ENCODE measurements at regions not wholly inside any gene's neighbourhood (a gene's known extent, or its start where the extent isn't known, plus 50 kb on each side); places are given as distances from the start of the nearest gene placed in this dataset.
"Not testable (repeated sequence)": the region's sequence is repeated elsewhere in the genome, so short reads cannot be mapped to it uniquely, and the experiment has no call there.

GRCh38 chr14:105614987-105615386 is 88.6 kb downstream of the TMEM121 start:
- not testable (repeated sequence) for H3K27ac ChIP-seq, H3K36me3 ChIP-seq, H3K9me3 ChIP-seq, H3K27me3 ChIP-seq, H3K4me3 ChIP-seq, H3K4me1 ChIP-seq, DNase-seq, ATAC-seq
- WGBS, 4 donors = 44 to 81% (median 67%) methylated on average over 1 to 3 of the region's 4 CpGs; no CpG with 5 or more reads in 1 of the 4 donors
- intact Hi-C loops (cut with DNase I) = loop anchor here in 4 of 10 donors (5.0 to 10.0 kb wide), 2 partner anchors 120 to 147 kb away; no protein-coding TSS in a partner anchor

GRCh38 chr14:105615986-105616801 is 89.8 kb downstream of the TMEM121 start:
- not testable (repeated sequence) for H3K9me3 ChIP-seq, H3K36me3 ChIP-seq, H3K4me1 ChIP-seq, H3K4me3 ChIP-seq, H3K27me3 ChIP-seq, H3K27ac ChIP-seq
- DNase-seq (peak in 1 of 5 donors; percentile 67), ATAC-seq (peak in 3 of 4 donors; percentile 28 to 58 (median 51))
- WGBS, 4 donors = 74 to 77% (median 75%) methylated on average over 21 to 24 of the region's 24 CpGs
- intact Hi-C loops (cut with DNase I) = loop anchor here in 6 of 10 donors (2.0 to 10.0 kb wide), 4 partner anchors 17 to 146 kb away; no protein-coding TSS in a partner anchor

- WGBS, 4 donors = 59 to 67% (median 64%) methylated on average over 8 of the region's 8 CpGs
- Histone ChIP-seq H3K4me3 (no peak overlapping the region), H3K27me3 (peaks cover 0 to 8% (median 0%) of the 10 kb centered on the region in 9 donors), H3K4me1 (no peaks in the 10 kb centered on the region), H3K36me3 (no peaks in the 10 kb centered on the region), H3K9me3 (no peaks in the 10 kb centered on the region), H3K27ac (no peak overlapping the region)
- peak in 1 of 5 donors; percentile 67 for DNase-seq
- intact Hi-C loops (cut with DNase I) = loop anchor here in 6 of 10 donors (2.0 to 10.0 kb wide), 4 partner anchors 16 to 146 kb away; no protein-coding TSS in a partner anchor
- ATAC-seq = peak in 2 of 4 donors; percentile 24 to 56
- TF ChIP-seq POLR2A (IDR thresholded peaks at IDR 0.05) = no peak
- no peak for TF ChIP-seq CTCF (IDR thresholded peaks at IDR 0.05)
Observed at GRCh38 chr14:105616802-105617192, 90.4 kb downstream of the TMEM121 start.

GRCh38 chr14:105617201-105617777 is 90.9 kb downstream of the TMEM121 start:
- no peak overlapping the region for H3K4me3 ChIP-seq
- no peaks in the 10 kb centered on the region for H3K9me3 ChIP-seq
- TF ChIP-seq CTCF (IDR thresholded peaks at IDR 0.05) (peak in 2 of 12 donors; percentile 8 to 30), POLR2A (IDR thresholded peaks at IDR 0.05) (no peak)
- DNase-seq = peak in 1 of 5 donors; percentile 54
- WGBS, 4 donors = 75 to 84% (median 78%) methylated on average over 7 of the region's 7 CpGs
- H3K27me3 ChIP-seq = peaks cover 0 to 8% (median 0%) of the 10 kb centered on the region in 9 donors
- ATAC-seq = peak in 2 of 4 donors; percentile 28 to 54
- intact Hi-C loops (cut with DNase I) = loop anchor here in 6 of 10 donors (2.0 to 10.0 kb wide), 4 partner anchors 16 to 145 kb away; no protein-coding TSS in a partner anchor
- H3K27ac ChIP-seq = no peak overlapping the region
- no peaks in the 10 kb centered on the region for H3K36me3 ChIP-seq
- H3K4me1 ChIP-seq = no peaks in the 10 kb centered on the region

- H3K36me3 ChIP-seq, ATAC-seq, H3K9me3 ChIP-seq, H3K4me3 ChIP-seq, H3K27me3 ChIP-seq, H3K27ac ChIP-seq, DNase-seq, H3K4me1 ChIP-seq: not testable (repeated sequence)
- 51 to 77% (median 68%) methylated on average over 4 to 6 of the region's 8 CpGs for WGBS, 4 donors
- intact Hi-C loops (cut with DNase I) = loop anchor here in 6 of 10 donors (2.0 to 10.0 kb wide), 4 partner anchors 15 to 144 kb away; no protein-coding TSS in a partner anchor
Observed at GRCh38 chr14:105617805-105618204, 91.4 kb downstream of the TMEM121 start.

- not testable (repeated sequence) for H3K27ac ChIP-seq, H3K27me3 ChIP-seq, H3K4me1 ChIP-seq, H3K4me3 ChIP-seq, DNase-seq, H3K36me3 ChIP-seq, ATAC-seq, H3K9me3 ChIP-seq
- intact Hi-C loops (cut with DNase I) = loop anchor here in 4 of 10 donors (5.0 to 10.0 kb wide), 2 partner anchors 115 to 143 kb away; no protein-coding TSS in a partner anchor
- WGBS, 4 donors = 40 to 69% (median 59%) methylated on average over 3 to 6 of the region's 6 CpGs
Observed at GRCh38 chr14:105619324-105619723, 92.9 kb downstream of the TMEM121 start.

GRCh38 chr14:105620178-105620864 is 93.9 kb downstream of the TMEM121 start:
- H3K4me1 ChIP-seq; H3K36me3 ChIP-seq; H3K27ac ChIP-seq; H3K4me3 ChIP-seq; ATAC-seq; intact Hi-C loops (cut with DNase I); H3K9me3 ChIP-seq: not testable (repeated sequence)
- H3K27me3 ChIP-seq = peaks cover 0 to 11% (median 0%) of the 10 kb centered on the region in 9 donors
- peak in 1 of 5 donors; percentile 52 for DNase-seq
- 71 to 78% (median 74%) methylated on average over 14 to 25 of the region's 35 CpGs; no CpG with 5 or more reads in 1 of the 4 donors for WGBS, 4 donors

- H3K4me1 ChIP-seq; H3K9me3 ChIP-seq; intact Hi-C loops (cut with DNase I); H3K36me3 ChIP-seq; H3K4me3 ChIP-seq; H3K27ac ChIP-seq; ATAC-seq: not testable (repeated sequence)
- peaks cover 0 to 11% (median 0%) of the 10 kb centered on the region in 9 donors for H3K27me3 ChIP-seq
- 50 to 86% (median 64%) methylated on average over 1 to 11 of the region's 21 CpGs for WGBS, 4 donors
- DNase-seq = peak in 2 of 5 donors; percentile 43 to 67
Observed at GRCh38 chr14:105620865-105621471, 94.6 kb downstream of the TMEM121 start.

Data from heart left ventricle (tissue), 16 donors.